GM13977 (cell line): ENCODE measurements at regions not wholly inside any gene's neighbourhood (a gene's known extent, or its start where the extent isn't known, plus 50 kb on each side); places are given as distances from the start of the nearest gene placed in this dataset.

Experiments
- DNase-seq: peaks from one replicate; pipeline ENCODE4 v3.0.0; 2012; ENCODE audit warnings: low spot score
- CTCF ChIP-seq: IDR thresholded peaks from 2 replicates; pipeline ENCODE4 v1.5.1; 2012; ENCODE audit warnings: mild to moderate bottlenecking, control low read depth; ENCODE audit not compliant: insufficient read depth; ENCODE audit errors: extremely low read depth, missing control alignments
- in situ Hi-C: fragments of 300-500 bp; cut with MboI; formaldehyde crosslinking; loops from one replicate; pipeline ENCODE4 v1.12.0; 2022; ENCODE audit warnings: low sequenced_read_pairs, low pct_unique_long_range_greater_than_20kb, mixed read lengths, inconsistent platforms; ENCODE audit not compliant: unreplicated experiment

- TF ChIP-seq CTCF = no peak
- DNase-seq = no peak
- in situ Hi-C loops = no loop called here
These were observed 181.8 kb downstream of the HS3ST3B1 start for GRCh38 chr17:14482715-14483114.

GRCh38 chr17:14481664-14482063, 180.8 kb downstream of the HS3ST3B1 start:
- TF ChIP-seq CTCF = no peak
- DNase-seq = no peak
- in situ Hi-C loops = no loop called here

- in situ Hi-C loops = no loop called here
- DNase-seq = no peak
- TF ChIP-seq CTCF = no peak
These were observed 173.7 kb downstream of the HS3ST3B1 start for GRCh38 chr17:14474591-14474990.

- no peak for TF ChIP-seq CTCF
- in situ Hi-C loops = no loop called here
- no peak for DNase-seq
These were observed 170.2 kb downstream of the HS3ST3B1 start for GRCh38 chr17:14471052-14471451.

GRCh38 chr17:14470417-14470816, 169.5 kb downstream of the HS3ST3B1 start:
- no peak for DNase-seq
- in situ Hi-C loops = no loop called here
- no peak for TF ChIP-seq CTCF

- no peak for DNase-seq
- in situ Hi-C loops = no loop called here
- TF ChIP-seq CTCF = no peak
These were observed 169.1 kb downstream of the HS3ST3B1 start for GRCh38 chr17:14469971-14470370.

GRCh38 chr17:14468858-14469257, 168.0 kb downstream of the HS3ST3B1 start:
- TF ChIP-seq CTCF = no peak
- no peak for DNase-seq
- in situ Hi-C loops = no loop called here
